Erythroblast (primary cell): ENCODE measurements at regions not wholly inside any gene's neighbourhood (a gene's known extent, or its start where the extent isn't known, plus 50 kb on each side); places are given as distances from the start of the nearest gene placed in this dataset.

Experiments used
- GATA1 ChIP-seq: IDR thresholded peaks from 2 replicates; pipeline ENCODE4 v1.6.1; 2011; ENCODE audit warnings: low read depth, mild to moderate bottlenecking, control low read depth, low read length, moderate library complexity
- POLR2A ChIP-seq: IDR thresholded peaks from 2 replicates; pipeline ENCODE4 v1.6.1; 2011; ENCODE audit warnings: mild to moderate bottlenecking, low read length

DNA sequence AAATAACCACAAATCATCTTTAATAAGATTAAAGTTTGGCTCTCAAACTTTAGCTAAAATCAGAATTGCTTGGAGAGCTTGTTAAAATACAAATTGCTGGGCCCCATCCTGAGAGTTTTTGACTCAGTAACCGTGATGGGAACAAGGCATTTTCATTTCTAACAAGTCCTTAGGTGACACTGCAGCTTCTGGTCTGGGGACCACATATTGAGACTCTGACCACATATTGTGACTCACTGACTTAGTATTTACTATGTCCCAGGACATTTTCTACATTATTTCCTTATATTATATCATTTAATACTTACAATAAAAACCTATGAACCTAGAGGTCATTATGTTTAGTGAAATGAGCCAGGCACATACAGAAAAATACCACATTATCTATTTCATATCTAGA is 164.5 kb downstream of the ZMAT3 start:
- TF ChIP-seq POLR2A (no peak), GATA1 (no peak)
